PFSK-1 (cell line): ENCODE measurements at regions not wholly inside any gene's neighbourhood (a gene's known extent, or its start where the extent isn't known, plus 50 kb on each side); places are given as distances from the start of the nearest gene placed in this dataset.

Experiments
- FOXP2 ChIP-seq: optimal IDR thresholded peaks from 2 replicates; pipeline ENCODE3; 2011; ENCODE audit warnings: borderline replicate concordance, control low read depth, inconsistent platforms; ENCODE audit not compliant: insufficient read depth; ENCODE audit errors: extremely low read length, extremely low read depth
- POLR2AphosphoS5 ChIP-seq: IDR thresholded peaks from 2 replicates; pipeline ENCODE4 v1.6.1; 2012; ENCODE audit warnings: low read depth, mild to moderate bottlenecking, control low read depth, low read length, moderate library complexity
- SIN3A ChIP-seq: IDR thresholded peaks from 2 replicates; pipeline ENCODE4 v1.6.1; 2012; ENCODE audit warnings: mild to moderate bottlenecking, low read length, moderate library complexity, borderline replicate concordance; ENCODE audit not compliant: insufficient read depth
- TAF1 ChIP-seq: IDR thresholded peaks from 2 replicates; pipeline ENCODE4 v1.6.1; 2012; ENCODE audit warnings: low read length, control low read depth, borderline replicate concordance; ENCODE audit not compliant: insufficient read depth
- TF ChIP-seq, protein P1 (sequence below), 2 experiments: IDR thresholded peaks; 2 replicates each; pipeline versions ENCODE4 v1.6.1 to v1.8.0; 2011 to 2012; ENCODE audit warnings: low read depth in 2 of 2, low read length in 2 of 2, control low read depth in 1 of 2, inconsistent platforms in 1 of 2, mild to moderate bottlenecking in 1 of 2, moderate library complexity in 1 of 2; ENCODE audit not compliant: insufficient read depth in 1 of 2

GRCh38 chr13:76754414-76754813 is 131.8 kb downstream of the KCTD12 start:
- TF ChIP-seq, protein P1, sequence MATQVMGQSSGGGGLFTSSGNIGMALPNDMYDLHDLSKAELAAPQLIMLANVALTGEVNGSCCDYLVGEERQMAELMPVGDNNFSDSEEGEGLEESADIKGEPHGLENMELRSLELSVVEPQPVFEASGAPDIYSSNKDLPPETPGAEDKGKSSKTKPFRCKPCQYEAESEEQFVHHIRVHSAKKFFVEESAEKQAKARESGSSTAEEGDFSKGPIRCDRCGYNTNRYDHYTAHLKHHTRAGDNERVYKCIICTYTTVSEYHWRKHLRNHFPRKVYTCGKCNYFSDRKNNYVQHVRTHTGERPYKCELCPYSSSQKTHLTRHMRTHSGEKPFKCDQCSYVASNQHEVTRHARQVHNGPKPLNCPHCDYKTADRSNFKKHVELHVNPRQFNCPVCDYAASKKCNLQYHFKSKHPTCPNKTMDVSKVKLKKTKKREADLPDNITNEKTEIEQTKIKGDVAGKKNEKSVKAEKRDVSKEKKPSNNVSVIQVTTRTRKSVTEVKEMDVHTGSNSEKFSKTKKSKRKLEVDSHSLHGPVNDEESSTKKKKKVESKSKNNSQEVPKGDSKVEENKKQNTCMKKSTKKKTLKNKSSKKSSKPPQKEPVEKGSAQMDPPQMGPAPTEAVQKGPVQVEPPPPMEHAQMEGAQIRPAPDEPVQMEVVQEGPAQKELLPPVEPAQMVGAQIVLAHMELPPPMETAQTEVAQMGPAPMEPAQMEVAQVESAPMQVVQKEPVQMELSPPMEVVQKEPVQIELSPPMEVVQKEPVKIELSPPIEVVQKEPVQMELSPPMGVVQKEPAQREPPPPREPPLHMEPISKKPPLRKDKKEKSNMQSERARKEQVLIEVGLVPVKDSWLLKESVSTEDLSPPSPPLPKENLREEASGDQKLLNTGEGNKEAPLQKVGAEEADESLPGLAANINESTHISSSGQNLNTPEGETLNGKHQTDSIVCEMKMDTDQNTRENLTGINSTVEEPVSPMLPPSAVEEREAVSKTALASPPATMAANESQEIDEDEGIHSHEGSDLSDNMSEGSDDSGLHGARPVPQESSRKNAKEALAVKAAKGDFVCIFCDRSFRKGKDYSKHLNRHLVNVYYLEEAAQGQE (IDR thresholded peaks at IDR 0.05; ENCODE audit: insufficient read depth in 1 of 2, low read depth in 2 of 2, low read length in 2 of 2): no peak
- TF ChIP-seq TAF1: no peak
- no peak for TF ChIP-seq FOXP2

GRCh38 chr13:76751278-76751677 is 134.9 kb downstream of the KCTD12 start:
- TF ChIP-seq FOXP2: no peak
- TF ChIP-seq, protein P1 (IDR thresholded peaks at IDR 0.05; ENCODE audit: insufficient read depth in 1 of 2, low read depth in 2 of 2, low read length in 2 of 2): no peak
- TF ChIP-seq SIN3A: no peak
- TF ChIP-seq TAF1: no peak
- no peak for TF ChIP-seq POLR2AphosphoS5

DNA sequence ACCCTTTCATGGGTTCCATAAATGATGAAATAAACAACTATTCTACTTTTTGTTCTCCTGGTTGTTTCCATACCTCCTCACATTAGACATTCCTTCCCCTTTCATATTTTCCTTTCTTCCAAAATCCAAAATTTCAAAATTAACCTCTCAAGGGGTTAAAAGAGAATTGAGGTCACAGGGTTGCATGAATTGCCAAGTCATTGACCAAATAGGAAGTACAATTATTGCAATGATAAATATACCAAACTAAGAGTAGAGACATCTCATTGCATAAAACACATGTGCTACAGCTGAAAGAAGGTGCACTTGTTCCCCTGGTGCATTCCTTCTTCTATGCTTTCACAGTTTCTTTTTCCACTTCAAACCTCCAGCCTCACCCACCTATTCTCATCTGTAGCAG is 136.1 kb downstream of the KCTD12 start:
- TF ChIP-seq POLR2AphosphoS5 (no peak), TAF1 (no peak)

- TF ChIP-seq POLR2AphosphoS5: no peak
- no peak for TF ChIP-seq TAF1
- TF ChIP-seq, protein P1 (IDR thresholded peaks at IDR 0.05; ENCODE audit: insufficient read depth in 1 of 2, low read depth in 2 of 2, low read length in 2 of 2): no peak
- TF ChIP-seq SIN3A: no peak
- no peak for TF ChIP-seq FOXP2
These were observed 140.7 kb downstream of the KCTD12 start for GRCh38 chr13:76745261-76746200.

DNA sequence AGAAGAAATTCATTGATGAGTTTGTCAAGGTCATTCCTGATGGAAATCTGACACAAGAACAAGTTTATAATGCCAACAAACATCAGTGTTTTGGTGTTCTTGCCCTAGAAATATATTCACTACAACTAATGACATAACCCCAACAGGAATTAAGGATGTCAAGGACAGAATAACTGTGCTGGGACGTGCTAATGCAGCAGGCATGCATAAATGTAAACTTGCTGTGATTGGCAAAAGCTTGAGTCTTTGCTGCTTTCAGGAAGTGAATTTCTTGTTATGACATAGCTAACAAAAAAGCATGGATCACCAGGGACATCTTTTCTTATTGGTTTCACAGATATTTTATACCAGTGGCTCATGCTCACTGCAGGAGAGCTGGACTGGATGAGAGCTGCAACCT is 144.6 kb downstream of the KCTD12 start:
- TF ChIP-seq SIN3A (no peak), FOXP2 (no peak), POLR2AphosphoS5 (no peak), TAF1 (no peak)
- TF ChIP-seq, protein P1 (IDR thresholded peaks at IDR 0.05; ENCODE audit: insufficient read depth in 1 of 2, low read depth in 2 of 2, low read length in 2 of 2): no peak
